HG02970 (cell line): ENCODE measurements at regions not wholly inside any gene's neighbourhood (a gene's known extent, or its start where the extent isn't known, plus 50 kb on each side); places are given as distances from the start of the nearest gene placed in this dataset.

Source experiments
- ATAC-seq: cut with Tn5 transposase; IDR thresholded peaks from one replicate; pipeline ENCODE4 v1.9.1; 2021; ENCODE audit warnings: mild to moderate bottlenecking, moderate library complexity, moderate number of reproducible peaks; ENCODE audit not compliant: unreplicated experiment, low FRiP score

- ATAC-seq: no peak
These were observed 76.4 kb upstream of the HELT start for GRCh38 chr4:184941671-184942418.

- no peak for ATAC-seq
These were observed 75.6 kb upstream of the HELT start for GRCh38 chr4:184942444-184943425.

- no peak for ATAC-seq
These were observed 69.3 kb upstream of the HELT start for GRCh38 chr4:184949020-184949419.

GRCh38 chr4:184950117-184950830 lies 68.0 kb upstream of the HELT start:
- ATAC-seq: no peak

GRCh38 chr4:184950926-184951325 lies 67.4 kb upstream of the HELT start:
- no peak for ATAC-seq

- ATAC-seq: no peak
These were observed 66.6 kb upstream of the HELT start for GRCh38 chr4:184951668-184952160.

GRCh38 chr4:184952522-184952921 lies 65.8 kb upstream of the HELT start:
- ATAC-seq: no peak

- ATAC-seq: no peak
These were observed 64.8 kb upstream of the HELT start for GRCh38 chr4:184953421-184953945.

GRCh38 chr4:184953971-184954370 lies 64.3 kb upstream of the HELT start:
- ATAC-seq: no peak

GRCh38 chr4:184954482-184954881 lies 63.8 kb upstream of the HELT start:
- no peak for ATAC-seq

- ATAC-seq: no peak
These were observed 63.2 kb upstream of the HELT start for GRCh38 chr4:184955116-184955515.

- no peak for ATAC-seq
These were observed 62.7 kb upstream of the HELT start for GRCh38 chr4:184955636-184956035.

- no peak for ATAC-seq
These were observed 60.7 kb upstream of the HELT start for GRCh38 chr4:184957446-184958115.

- no peak for ATAC-seq
These were observed 60.0 kb upstream of the HELT start for GRCh38 chr4:184958127-184958922.

GRCh38 chr4:184958923-184959210 lies 59.4 kb upstream of the HELT start:
- no peak for ATAC-seq

GRCh38 chr4:184959309-184959708 lies 59.0 kb upstream of the HELT start:
- no peak for ATAC-seq

GRCh38 chr4:184959786-184960185 lies 58.5 kb upstream of the HELT start:
- ATAC-seq: no peak

- ATAC-seq: no peak
These were observed 57.8 kb upstream of the HELT start for GRCh38 chr4:184960505-184960971.

- ATAC-seq: no peak
These were observed 56.6 kb upstream of the HELT start for GRCh38 chr4:184961660-184962059.
